GM13977 (cell line): ENCODE measurements at regions not wholly inside any gene's neighbourhood (a gene's known extent, or its start where the extent isn't known, plus 50 kb on each side); places are given as distances from the start of the nearest gene placed in this dataset.

Experiments used
- DNase-seq: peaks from one replicate; pipeline ENCODE4 v3.0.0; 2012; ENCODE audit warnings: low spot score
- CTCF ChIP-seq: IDR thresholded peaks from 2 replicates; pipeline ENCODE4 v1.5.1; 2012; ENCODE audit warnings: mild to moderate bottlenecking, control low read depth; ENCODE audit not compliant: insufficient read depth; ENCODE audit errors: extremely low read depth, missing control alignments
- in situ Hi-C: fragments of 300-500 bp; cut with MboI; formaldehyde crosslinking; loops from one replicate; pipeline ENCODE4 v1.12.0; 2022; ENCODE audit warnings: low sequenced_read_pairs, low pct_unique_long_range_greater_than_20kb, mixed read lengths, inconsistent platforms; ENCODE audit not compliant: unreplicated experiment

GRCh38 chr12:93139028-93139665, 210.1 kb upstream of the EEA1 start:
- peak; percentile 40 for DNase-seq
- in situ Hi-C loops = no loop called here

GRCh38 chr12:93140325-93140724, 211.2 kb upstream of the EEA1 start:
- no peak for DNase-seq
- in situ Hi-C loops = no loop called here
- TF ChIP-seq CTCF = no peak

More at GRCh38 chr12:93139028-93139665, 210.1 kb upstream of the EEA1 start:
- TF ChIP-seq CTCF = no peak

GRCh38 chr12:93140801-93141200, 211.7 kb upstream of the EEA1 start:
- DNase-seq = no peak
- in situ Hi-C loops = no loop called here
- no peak for TF ChIP-seq CTCF

- DNase-seq = no peak
- no peak for TF ChIP-seq CTCF
- in situ Hi-C loops = no loop called here
Measured at GRCh38 chr12:93142881-93143280, 213.8 kb upstream of the EEA1 start.

GRCh38 chr12:93144109-93144508, 215.0 kb upstream of the EEA1 start:
- no peak for TF ChIP-seq CTCF
- no peak for DNase-seq
- in situ Hi-C loops = no loop called here

- in situ Hi-C loops = no loop called here
- no peak for DNase-seq
- TF ChIP-seq CTCF = no peak
Measured at GRCh38 chr12:93145086-93145485, 216.0 kb upstream of the EEA1 start.
